Cerebellar nuclear complex (tissue), 1 donor: ENCODE measurements at regions not wholly inside any gene's neighbourhood (a gene's known extent, or its start where the extent isn't known, plus 50 kb on each side); places are given as distances from the start of the nearest gene placed in this dataset.

Experiments used
- DNase-seq, 2 experiments: peaks; one replicate each; lab custom pipeline; 2025; lab: John Stamatoyannopoulos, UW

- DNase-seq = no peak
These were observed 57.0 kb upstream of the MTPN start for GRCh38 chr7:136034132-136034531.

DNA sequence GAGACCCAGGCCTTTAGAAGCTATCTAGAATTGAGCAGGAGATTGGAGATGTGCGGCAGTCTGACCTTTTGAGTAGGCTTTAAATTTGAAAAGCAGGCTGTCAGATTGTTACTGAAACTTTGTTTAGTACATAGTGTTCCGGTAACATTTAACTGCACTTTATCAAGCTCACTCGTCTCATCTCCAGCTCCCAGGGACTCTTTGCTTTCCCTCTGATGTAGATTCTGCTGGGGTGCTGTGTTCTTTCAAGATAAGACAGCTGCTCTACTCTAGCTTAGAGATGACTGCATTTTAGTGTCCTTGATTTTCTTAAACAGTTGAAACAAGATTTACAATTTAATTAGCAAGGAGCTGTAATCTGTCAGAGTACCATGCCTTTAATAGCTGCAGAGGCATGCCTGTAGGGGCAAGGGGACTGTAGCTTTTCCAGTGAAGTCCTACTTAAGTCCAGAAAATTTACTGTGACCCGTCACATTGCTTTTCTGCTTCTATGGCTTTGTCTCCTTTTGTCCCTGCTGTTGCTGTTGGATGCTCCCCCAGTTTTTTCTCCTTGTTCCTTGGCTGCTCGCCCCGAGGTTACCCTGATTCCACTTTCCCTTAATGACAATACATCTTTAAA is 56.4 kb upstream of the MTPN start:
- no peak for DNase-seq

GRCh38 chr7:136030867-136031318 is 53.7 kb upstream of the MTPN start:
- DNase-seq = no peak

- DNase-seq = no peak
These were observed 53.2 kb upstream of the MTPN start for GRCh38 chr7:136030330-136030729.

DNA sequence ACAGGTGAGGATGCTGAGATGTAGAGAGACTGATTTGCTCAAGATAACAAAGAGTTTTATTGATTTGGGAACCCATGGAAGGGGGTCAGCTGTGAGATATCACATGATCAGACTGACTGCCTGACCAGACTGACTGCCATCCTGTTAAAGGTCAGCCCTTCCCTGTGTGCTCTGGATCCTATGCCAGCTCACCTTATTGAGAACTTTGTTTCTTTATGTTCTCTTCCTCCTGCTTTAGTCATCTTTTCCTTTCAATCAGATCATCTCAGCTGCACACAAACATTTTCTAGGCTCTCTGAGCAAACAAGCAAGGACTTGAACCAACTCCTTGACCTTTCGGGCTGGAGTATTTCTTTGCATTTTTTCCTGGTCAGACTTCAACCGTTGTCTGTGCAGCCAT is 50.0 kb upstream of the MTPN start:
- no peak for DNase-seq
